ENCODE measurements at regions not wholly inside any gene's neighbourhood (a gene's known extent, or its start where the extent isn't known, plus 50 kb on each side); places are given as distances from the start of the nearest gene placed in this dataset.

DNA sequence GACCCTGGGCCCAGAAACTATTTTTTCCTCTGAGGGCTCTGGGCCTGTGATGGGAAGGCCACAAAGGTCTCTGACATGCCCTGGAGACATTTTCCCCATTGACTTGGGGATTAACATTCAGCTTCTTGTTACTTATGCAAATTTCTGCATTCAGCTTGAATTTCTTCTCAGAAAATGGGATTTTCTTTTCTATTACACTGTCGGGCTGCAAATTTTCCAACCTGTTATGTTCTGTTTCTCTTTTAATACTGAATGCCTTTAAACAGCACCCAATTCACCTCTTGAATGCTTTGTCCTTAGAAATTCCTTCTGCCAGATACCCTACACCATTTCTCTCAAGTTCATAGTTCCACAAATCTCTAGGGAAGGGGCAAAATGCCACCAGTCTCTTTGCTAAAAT lies 241.0 kb downstream of the HNMT start:
- H3K4me3 ChIP-seq = no peak overlapping the region
- intact Hi-C loops (cut with DNase I) = no loop called here
- DNase-seq = no peak
- no peaks in the 10 kb centered on the region for H3K27me3 ChIP-seq
- H3K36me3 ChIP-seq = no peaks in the 10 kb centered on the region
- H3K27ac ChIP-seq = no peak overlapping the region
- TF ChIP-seq CTCF (IDR thresholded peaks at IDR 0.05) = no peak
- no peaks in the 10 kb centered on the region for H3K9me3 ChIP-seq
- no peaks in the 10 kb centered on the region for H3K4me1 ChIP-seq
- ATAC-seq = no peak

- H3K9me3 ChIP-seq = no peaks in the 10 kb centered on the region
- ATAC-seq (no peak), DNase-seq (no peak)
- intact Hi-C loops (cut with DNase I) = no loop called here
- H3K27ac ChIP-seq = no peak overlapping the region
- no peaks in the 10 kb centered on the region for H3K4me1 ChIP-seq
- no peaks in the 10 kb centered on the region for H3K36me3 ChIP-seq
- H3K4me3 ChIP-seq = no peak overlapping the region
- TF ChIP-seq CTCF (IDR thresholded peaks at IDR 0.05) = no peak
- H3K27me3 ChIP-seq = no peaks in the 10 kb centered on the region
These were observed 243.0 kb downstream of the HNMT start for GRCh38 chr2:138207074-138207930.

- no peak for TF ChIP-seq CTCF (IDR thresholded peaks at IDR 0.05)
- Histone ChIP-seq H3K36me3 (no peaks in the 10 kb centered on the region), H3K9me3 (no peaks in the 10 kb centered on the region), H3K4me1 (no peaks in the 10 kb centered on the region), H3K4me3 (no peak overlapping the region), H3K27me3 (no peaks in the 10 kb centered on the region), H3K27ac (no peak overlapping the region)
- intact Hi-C loops (cut with DNase I) = no loop called here
- ATAC-seq = no peak
- no peak for DNase-seq
These were observed 244.7 kb downstream of the HNMT start for GRCh38 chr2:138209009-138209408.

DNA sequence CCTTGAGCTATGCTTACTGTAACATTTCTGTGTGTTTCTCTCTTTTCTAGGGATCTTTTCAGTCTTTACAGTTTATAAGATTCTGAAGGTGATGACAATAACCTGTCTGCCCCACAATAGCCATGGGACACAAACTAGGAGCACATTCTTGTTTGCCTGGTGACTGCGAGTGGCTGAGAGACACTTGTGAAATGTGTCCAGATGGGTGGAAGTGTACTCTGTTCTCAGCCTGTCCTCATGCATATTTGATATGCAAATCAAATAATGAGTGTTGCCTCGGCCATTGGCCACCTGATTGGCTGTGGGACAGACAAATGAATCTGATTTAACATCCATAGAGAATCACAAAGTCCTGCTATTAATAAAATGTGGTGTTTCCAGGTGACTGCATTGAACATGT lies 246.2 kb downstream of the HNMT start:
- H3K27me3 ChIP-seq = no peaks in the 10 kb centered on the region
- no peak overlapping the region for H3K4me3 ChIP-seq
- DNase-seq = no peak
- no peaks in the 10 kb centered on the region for H3K36me3 ChIP-seq
- no peak overlapping the region for H3K27ac ChIP-seq
- intact Hi-C loops (cut with DNase I) = no loop called here
- ATAC-seq = no peak
- H3K9me3 ChIP-seq = no peaks in the 10 kb centered on the region
- TF ChIP-seq CTCF (IDR thresholded peaks at IDR 0.05) = no peak
- H3K4me1 ChIP-seq = no peaks in the 10 kb centered on the region

GRCh38 chr2:138212434-138212833 lies 248.2 kb downstream of the HNMT start:
- intact Hi-C loops (cut with DNase I) = no loop called here

More at GRCh38 chr2:138212434-138212833, 248.2 kb downstream of the HNMT start:
- Histone ChIP-seq H3K4me3 (no peak overlapping the region), H3K27me3 (no peaks in the 10 kb centered on the region), H3K4me1 (no peaks in the 10 kb centered on the region), H3K36me3 (no peaks in the 10 kb centered on the region), H3K27ac (no peak overlapping the region), H3K9me3 (no peaks in the 10 kb centered on the region)
- no peak for ATAC-seq
- TF ChIP-seq CTCF (IDR thresholded peaks at IDR 0.05) = no peak
- no peak for DNase-seq
